Fibroblast of lung (primary cell): ENCODE measurements at regions not wholly inside any gene's neighbourhood (a gene's known extent, or its start where the extent isn't known, plus 50 kb on each side); places are given as distances from the start of the nearest gene placed in this dataset.

Source experiments
- DNase-seq, 2 donors: peaks; one replicate each; pipeline versions ENCODE4 v3.0.0 to v3.0.0-alpha.2; 2010; ENCODE audit warnings: low read depth in 2 of 2
- H2AFZ ChIP-seq: 2 replicates; pipeline ENCODE4 v1.5.1; 2012; ENCODE audit warnings: low read length, control low read depth, inconsistent platforms
- H3K27ac ChIP-seq: 2 replicates; pipeline ENCODE4 v1.5.1; 2011; ENCODE audit warnings: low read length, control low read depth; ENCODE audit not compliant: insufficient read depth
- H3K27me3 ChIP-seq: 2 replicates; pipeline ENCODE4 v1.5.1; 2011; ENCODE audit warnings: mild to moderate bottlenecking, low read length; ENCODE audit not compliant: control insufficient read depth, insufficient read depth
- H3K36me3 ChIP-seq: 2 replicates; pipeline ENCODE4 v1.5.1; 2011; ENCODE audit warnings: low read length; ENCODE audit not compliant: control insufficient read depth, insufficient read depth
- H3K4me1 ChIP-seq: 2 replicates; pipeline ENCODE4 v1.5.1; 2011; ENCODE audit warnings: low read length; ENCODE audit not compliant: control insufficient read depth, insufficient read depth; ENCODE audit errors: extremely low read depth
- H3K4me2 ChIP-seq: 2 replicates; pipeline ENCODE4 v1.5.1; 2011; ENCODE audit warnings: low read length, control low read depth; ENCODE audit not compliant: insufficient read depth; ENCODE audit errors: extremely low read depth
- H3K4me3 ChIP-seq, 4 experiments: fragments of 200-600 bp in 1 of 4; sonication (generic) in 1 of 4; replicated peaks in 1 of 4; 2 replicates each; pipeline ENCODE4 v1.5.1; 2011 to 2016; ENCODE audit warnings: low read length in 4 of 4, low read depth in 3 of 4, mild to moderate bottlenecking in 3 of 4, control low read depth in 2 of 4, inconsistent platforms in 1 of 4, mixed read lengths in 1 of 4; ENCODE audit not compliant: insufficient read depth in 1 of 4; ENCODE audit errors: control extremely low read depth in 1 of 4
- H3K79me2 ChIP-seq: 2 replicates; pipeline ENCODE4 v1.5.1; 2012; ENCODE audit warnings: mild to moderate bottlenecking, low read length, inconsistent platforms; ENCODE audit not compliant: control insufficient read depth, insufficient read depth
- H3K9ac ChIP-seq: 2 replicates; pipeline ENCODE4 v1.5.1; 2011; ENCODE audit warnings: mild to moderate bottlenecking, low read length, control low read depth; ENCODE audit not compliant: insufficient read depth
- H3K9me3 ChIP-seq: 2 replicates; pipeline ENCODE4 v1.5.1; 2012; ENCODE audit warnings: low read depth, low read length; ENCODE audit not compliant: control insufficient read depth, insufficient read depth
- H4K20me1 ChIP-seq: 2 replicates; pipeline ENCODE4 v1.5.1; 2011; ENCODE audit warnings: low read length; ENCODE audit not compliant: control insufficient read depth, insufficient read depth; ENCODE audit errors: extremely low read depth
- EZH2 ChIP-seq: IDR thresholded peaks from 2 replicates; pipeline ENCODE4 v1.5.1; 2012; ENCODE audit warnings: low read length, control low read depth, mild to moderate bottlenecking; ENCODE audit errors: missing control alignments
- TF ChIP-seq, protein P1 (sequence below), 2 donors: IDR thresholded peaks in 1 of 2; conservative IDR thresholded peaks in 1 of 2; 1 replicate in 1 of 2; 2 replicates in 1 of 2; pipeline ENCODE4 v1.5.1; 2011 to 2012; ENCODE audit warnings: low read length in 2 of 2, control low read depth in 1 of 2, inconsistent platforms in 1 of 2, low read depth in 1 of 2, mild to moderate bottlenecking in 1 of 2

DNA sequence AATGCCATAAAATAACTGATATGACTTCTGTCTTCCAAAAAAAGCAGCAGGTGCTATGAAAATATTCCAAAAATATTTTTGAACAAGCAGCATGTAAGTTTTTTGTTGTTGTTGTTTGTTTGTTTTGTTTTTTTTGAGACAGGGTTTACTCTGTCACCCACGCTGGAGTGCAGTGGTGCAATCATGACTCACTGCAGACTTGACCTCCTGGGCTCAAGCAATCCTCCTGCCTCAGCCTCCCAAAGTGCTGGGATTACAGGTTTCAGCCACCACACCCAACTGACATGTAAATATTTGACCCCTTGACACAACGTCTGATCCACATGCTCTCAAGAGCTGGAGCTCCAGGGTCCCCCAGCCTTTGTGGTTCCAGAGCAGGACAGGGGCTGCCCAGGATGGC lies 98.4 kb downstream of the LITAF start:
- H3K4me1 ChIP-seq, result no peaks in the 10 kb centered on the region
- TF ChIP-seq, protein P1, sequence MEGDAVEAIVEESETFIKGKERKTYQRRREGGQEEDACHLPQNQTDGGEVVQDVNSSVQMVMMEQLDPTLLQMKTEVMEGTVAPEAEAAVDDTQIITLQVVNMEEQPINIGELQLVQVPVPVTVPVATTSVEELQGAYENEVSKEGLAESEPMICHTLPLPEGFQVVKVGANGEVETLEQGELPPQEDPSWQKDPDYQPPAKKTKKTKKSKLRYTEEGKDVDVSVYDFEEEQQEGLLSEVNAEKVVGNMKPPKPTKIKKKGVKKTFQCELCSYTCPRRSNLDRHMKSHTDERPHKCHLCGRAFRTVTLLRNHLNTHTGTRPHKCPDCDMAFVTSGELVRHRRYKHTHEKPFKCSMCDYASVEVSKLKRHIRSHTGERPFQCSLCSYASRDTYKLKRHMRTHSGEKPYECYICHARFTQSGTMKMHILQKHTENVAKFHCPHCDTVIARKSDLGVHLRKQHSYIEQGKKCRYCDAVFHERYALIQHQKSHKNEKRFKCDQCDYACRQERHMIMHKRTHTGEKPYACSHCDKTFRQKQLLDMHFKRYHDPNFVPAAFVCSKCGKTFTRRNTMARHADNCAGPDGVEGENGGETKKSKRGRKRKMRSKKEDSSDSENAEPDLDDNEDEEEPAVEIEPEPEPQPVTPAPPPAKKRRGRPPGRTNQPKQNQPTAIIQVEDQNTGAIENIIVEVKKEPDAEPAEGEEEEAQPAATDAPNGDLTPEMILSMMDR (conservative IDR thresholded peaks at IDR 0.05 in 1 of 2, IDR thresholded peaks at IDR 0.05 in 1 of 2; ENCODE audit: low read depth in 1 of 2, low read length in 2 of 2), result no peak
- TF ChIP-seq EZH2, result no peak
- no peaks in the 10 kb centered on the region for H3K79me2 ChIP-seq
- H3K4me2 ChIP-seq, result no peak overlapping the region
- H3K4me3 ChIP-seq, result no peak overlapping the region
- no peaks in the 10 kb centered on the region for H3K9me3 ChIP-seq
- H3K27me3 ChIP-seq, result no peaks in the 10 kb centered on the region
- H3K36me3 ChIP-seq, result no peaks in the 10 kb centered on the region
- no peak overlapping the region for H3K9ac ChIP-seq
- no peak for DNase-seq
- no peaks in the 10 kb centered on the region for H4K20me1 ChIP-seq
- no peak overlapping the region for H3K27ac ChIP-seq
- no peak overlapping the region for H2AFZ ChIP-seq

DNA sequence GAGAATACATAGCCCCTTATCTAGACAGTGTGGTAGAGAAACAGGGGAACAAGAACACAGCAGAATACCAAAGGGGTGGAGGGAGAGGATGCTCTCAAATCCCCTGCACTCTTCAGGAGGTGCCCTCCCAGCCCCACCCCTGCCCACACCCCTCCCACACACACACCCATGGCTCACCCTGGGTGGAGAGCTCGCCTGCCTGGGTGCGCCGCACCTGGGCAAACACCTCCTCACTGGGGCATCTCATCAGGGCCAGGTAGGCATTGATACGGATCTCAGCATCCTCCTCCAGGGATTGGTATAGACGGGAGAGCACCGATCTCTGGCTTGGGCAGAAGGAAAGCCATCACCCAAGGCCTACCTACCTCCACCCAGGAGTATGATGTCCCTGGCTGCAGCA lies 95.2 kb downstream of the LITAF start:
- Histone ChIP-seq H3K27ac (no peak overlapping the region), H3K27me3 (no peaks in the 10 kb centered on the region), H2AFZ (no peak overlapping the region), H4K20me1 (no peaks in the 10 kb centered on the region), H3K4me1 (no peaks in the 10 kb centered on the region), H3K36me3 (no peaks in the 10 kb centered on the region), H3K79me2 (no peaks in the 10 kb centered on the region), H3K9me3 (no peaks in the 10 kb centered on the region), H3K4me2 (no peak overlapping the region), H3K4me3 (no peak overlapping the region), H3K9ac (no peak overlapping the region)
- no peak for DNase-seq
- TF ChIP-seq, protein P1 (conservative IDR thresholded peaks at IDR 0.05 in 1 of 2, IDR thresholded peaks at IDR 0.05 in 1 of 2; ENCODE audit: low read depth in 1 of 2, low read length in 2 of 2), result no peak
- no peak for TF ChIP-seq EZH2

DNA sequence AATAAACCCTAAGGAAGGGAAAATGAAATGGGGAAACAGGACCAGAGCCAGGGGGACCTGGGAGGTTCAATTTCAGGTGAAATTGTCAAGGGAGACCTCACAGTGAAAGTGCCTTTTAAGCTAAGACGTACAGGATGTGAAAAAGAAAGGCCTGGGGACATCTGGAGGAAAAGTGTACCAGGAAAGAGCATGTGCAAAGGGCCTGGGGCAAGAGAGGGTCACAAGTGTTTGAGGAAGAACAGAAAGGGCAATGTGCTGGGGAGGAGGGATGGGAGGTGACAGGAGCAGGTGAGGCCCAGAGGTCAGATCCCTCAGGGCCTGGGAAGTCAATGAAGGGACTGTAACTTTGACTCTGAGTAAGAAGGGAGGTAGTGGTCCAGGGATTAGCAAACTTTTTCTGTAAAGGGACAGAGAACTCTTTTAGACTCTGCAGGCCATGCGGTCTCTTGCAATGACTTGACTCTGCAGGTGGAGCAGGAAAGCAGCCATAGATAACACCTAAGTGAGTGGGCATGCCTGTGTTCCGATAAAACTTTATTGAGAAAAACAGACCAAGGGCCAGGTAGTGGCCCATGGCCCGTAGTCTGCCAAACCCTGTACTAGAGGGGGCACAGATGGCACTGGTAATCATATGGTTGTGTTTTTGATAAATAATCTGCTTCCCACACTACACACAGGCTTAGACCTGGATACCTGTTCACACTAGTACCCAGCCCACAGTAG lies 93.8 kb downstream of the LITAF start:
- no peaks in the 10 kb centered on the region for H4K20me1 ChIP-seq
- H3K4me3 ChIP-seq, result no peak overlapping the region
- TF ChIP-seq, protein P1 (conservative IDR thresholded peaks at IDR 0.05 in 1 of 2, IDR thresholded peaks at IDR 0.05 in 1 of 2; ENCODE audit: low read depth in 1 of 2, low read length in 2 of 2), result no peak
- TF ChIP-seq EZH2, result no peak

More for the DNA sequence above, 93.8 kb downstream of the LITAF start:
- no peak overlapping the region for H2AFZ ChIP-seq
- no peak overlapping the region for H3K4me2 ChIP-seq
- no peaks in the 10 kb centered on the region for H3K79me2 ChIP-seq
- DNase-seq, result no peak
- H3K4me1 ChIP-seq, result peaks cover 8% of the 10 kb centered on the region
- no peaks in the 10 kb centered on the region for H3K9me3 ChIP-seq
- H3K9ac ChIP-seq, result no peak overlapping the region
- H3K27me3 ChIP-seq, result no peaks in the 10 kb centered on the region
- no peak overlapping the region for H3K27ac ChIP-seq
- H3K36me3 ChIP-seq, result no peaks in the 10 kb centered on the region
